Adrenal gland (tissue), 9 donors: ENCODE measurements at regions not wholly inside any gene's neighbourhood (a gene's known extent, or its start where the extent isn't known, plus 50 kb on each side); places are given as distances from the start of the nearest gene placed in this dataset.

Experiments
- DNase-seq, 7 donors: peaks; one replicate each; pipeline ENCODE4 v3.0.0-alpha.2; 2019 to 2020
- H3K27ac ChIP-seq, 5 donors: fragments of 200-600 bp; sonication (generic) in 4 of 5; 1 replicate in 3 of 5; 2 replicates in 2 of 5; pipeline versions ENCODE4 v1.5.1 to v1.8.0; 2016 to 2020; ENCODE audit warnings: mild to moderate bottlenecking in 1 of 5
- H3K27me3 ChIP-seq: fragments of 200-600 bp; 2 replicates; pipeline ENCODE4 v1.8.0; 2021
- H3K36me3 ChIP-seq, 2 donors: fragments of 200-600 bp; replicated peaks in 1 of 2; 1 replicate in 1 of 2; 2 replicates in 1 of 2; pipeline versions ENCODE4 v1.5.1 to v1.8.0; 2018 to 2022
- H3K4me1 ChIP-seq, 2 donors: fragments of 200-600 bp; replicated peaks in 1 of 2; 1 replicate in 1 of 2; 2 replicates in 1 of 2; pipeline versions ENCODE4 v1.5.1 to v1.8.0; 2018 to 2021
- H3K4me3 ChIP-seq, 4 donors: fragments of 200-600 bp; sonication (generic) in 3 of 4; one replicate each; pipeline ENCODE4 v1.5.1; 2016 to 2018
- H3K9me3 ChIP-seq, 3 donors: fragments of 200-600 bp; sonication (generic) in 1 of 3; replicated peaks in 1 of 3; 1 replicate in 2 of 3; 2 replicates in 1 of 3; pipeline versions ENCODE4 v1.5.1 to v1.8.0; 2016 to 2021
- POLR2A ChIP-seq, 2 donors: fragments of 450-650 bp; IDR thresholded peaks; one replicate each; pipeline ENCODE4 v1.6.1; 2017; ENCODE audit warnings: antibody characterized with exemption in 2 of 2, mild to moderate bottlenecking in 2 of 2, moderate library complexity in 1 of 2
- WGBS, 4 donors: extraction: QIAGEN DNeasy Blood & Tissue Kit in 2 of 4; methylation state at CpG; one replicate each; pipeline versions ENCODE4 v1.1.5 to v1.1.7; 2013 to 2017; 5-methylcytosine and 5-hydroxymethylcytosine counted together
- intact Hi-C, 2 donors: fragments of 100-400 bp; cut with DNase I; formaldehyde crosslinking; loops; one replicate each; pipeline versions ENCODE4 v1.14.1 to v1.15.0; 2022 to 2023
- TF ChIP-seq, protein P1 (sequence below), 6 experiments: fragments of 450-650 bp in 4 of 6; fragments of 200-600 bp in 2 of 6; sonication (generic) in 1 of 6; IDR thresholded peaks; 1 replicate in 5 of 6; 2 replicates in 1 of 6; pipeline versions ENCODE4 v1.5.1 to v1.8.0; 2016 to 2021; ENCODE audit warnings: antibody characterized with exemption in 6 of 6, mild to moderate bottlenecking in 2 of 6, moderate library complexity in 1 of 6
- donor health status: healthy with polysubstance abuse.
- donor health status: Bipolar disorder and iron deficiency.
- donor health status: DM: yes; HTN: yes; CAD: no.
- donor health status: DM: no; HTN: no; CAD: no.
- donor health status: DM: no; HTN: no; CAD: no.

DNA sequence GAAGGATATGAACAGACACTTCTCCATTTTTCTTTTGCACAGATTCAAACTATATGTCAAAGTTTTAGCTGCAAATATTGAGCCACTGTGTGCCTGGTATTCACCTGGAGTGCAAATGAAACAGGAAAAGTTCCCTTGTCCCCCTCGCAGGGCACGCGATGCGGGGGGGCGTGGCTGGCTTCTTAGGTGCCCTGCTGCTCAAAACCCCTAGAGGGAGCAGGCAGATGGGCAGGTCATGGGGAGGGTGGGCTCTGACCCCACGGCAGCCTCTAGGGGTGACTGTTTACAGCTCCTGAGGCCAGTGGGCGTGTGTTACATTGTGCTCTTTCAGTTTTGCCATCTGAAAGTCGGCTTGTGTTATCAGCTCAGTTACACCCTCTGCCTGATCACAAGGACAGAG lies 931.2 kb upstream of the B3GALT2 start:
- Histone ChIP-seq H3K4me1 (no peaks in the 10 kb centered on the region), H3K9me3 (no peaks in the 10 kb centered on the region), H3K27ac (no peak overlapping the region), H3K27me3 (no peaks in the 10 kb centered on the region), H3K4me3 (no peak overlapping the region), H3K36me3 (no peaks in the 10 kb centered on the region)
- 73 to 87% (median 80%) methylated on average over 8 of the region's 8 CpGs for WGBS, 4 donors
- intact Hi-C loops: no loop called here
- TF ChIP-seq, protein P1, sequence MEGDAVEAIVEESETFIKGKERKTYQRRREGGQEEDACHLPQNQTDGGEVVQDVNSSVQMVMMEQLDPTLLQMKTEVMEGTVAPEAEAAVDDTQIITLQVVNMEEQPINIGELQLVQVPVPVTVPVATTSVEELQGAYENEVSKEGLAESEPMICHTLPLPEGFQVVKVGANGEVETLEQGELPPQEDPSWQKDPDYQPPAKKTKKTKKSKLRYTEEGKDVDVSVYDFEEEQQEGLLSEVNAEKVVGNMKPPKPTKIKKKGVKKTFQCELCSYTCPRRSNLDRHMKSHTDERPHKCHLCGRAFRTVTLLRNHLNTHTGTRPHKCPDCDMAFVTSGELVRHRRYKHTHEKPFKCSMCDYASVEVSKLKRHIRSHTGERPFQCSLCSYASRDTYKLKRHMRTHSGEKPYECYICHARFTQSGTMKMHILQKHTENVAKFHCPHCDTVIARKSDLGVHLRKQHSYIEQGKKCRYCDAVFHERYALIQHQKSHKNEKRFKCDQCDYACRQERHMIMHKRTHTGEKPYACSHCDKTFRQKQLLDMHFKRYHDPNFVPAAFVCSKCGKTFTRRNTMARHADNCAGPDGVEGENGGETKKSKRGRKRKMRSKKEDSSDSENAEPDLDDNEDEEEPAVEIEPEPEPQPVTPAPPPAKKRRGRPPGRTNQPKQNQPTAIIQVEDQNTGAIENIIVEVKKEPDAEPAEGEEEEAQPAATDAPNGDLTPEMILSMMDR (IDR thresholded peaks at IDR 0.05): no peak
- no peak for TF ChIP-seq POLR2A (IDR thresholded peaks at IDR 0.05)
- DNase-seq: no peak

DNA sequence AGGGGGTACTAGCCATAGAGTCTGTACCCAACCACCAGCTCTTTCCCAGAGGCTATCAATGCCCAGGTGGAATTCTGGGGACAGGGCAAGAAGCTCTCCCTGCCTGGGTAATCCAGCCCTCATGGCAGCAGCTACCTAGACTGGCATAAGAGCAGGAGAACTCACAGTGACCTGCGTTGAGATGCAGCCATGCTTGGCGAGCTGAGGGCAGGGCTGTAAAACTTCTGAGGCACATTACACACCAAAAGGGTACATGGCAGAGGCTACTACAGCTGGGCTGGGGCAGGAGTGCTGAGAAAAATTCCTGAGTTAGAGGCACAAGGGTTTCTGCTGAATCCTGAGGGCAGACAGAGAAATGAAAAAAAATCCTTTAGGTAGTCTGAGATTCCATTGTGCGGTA lies 927.9 kb upstream of the B3GALT2 start:
- Histone ChIP-seq H3K9me3 (no peaks in the 10 kb centered on the region), H3K27ac (no peak overlapping the region), H3K36me3 (no peaks in the 10 kb centered on the region), H3K4me3 (no peak overlapping the region), H3K4me1 (no peaks in the 10 kb centered on the region), H3K27me3 (no peaks in the 10 kb centered on the region)
- TF ChIP-seq, protein P1 (IDR thresholded peaks at IDR 0.05): no peak
- TF ChIP-seq POLR2A (IDR thresholded peaks at IDR 0.05): no peak
- intact Hi-C loops: no loop called here
- no peak for DNase-seq
- WGBS, 4 donors: 0 to 92% (median 59%) methylated on average over 1 to 3 of the region's 3 CpGs

DNA sequence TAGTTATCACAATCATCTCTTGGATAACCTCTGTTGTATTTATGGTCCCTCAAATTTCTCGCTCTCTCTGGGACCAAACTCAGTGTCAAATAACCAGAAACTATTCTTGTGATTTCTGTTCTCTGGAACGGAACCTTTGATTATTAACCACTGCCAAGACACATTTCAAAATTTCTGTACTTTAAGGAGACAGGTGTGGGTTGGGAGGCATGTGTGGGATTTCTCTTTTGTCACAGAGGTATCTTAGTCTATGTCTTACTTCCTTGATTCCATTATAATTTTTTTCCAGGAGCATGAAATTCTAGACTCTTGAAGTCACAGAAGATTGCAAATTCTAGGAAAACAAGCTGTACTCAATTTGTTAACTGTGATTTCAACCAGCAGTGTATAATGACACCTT lies 919.0 kb upstream of the B3GALT2 start:
- H3K27me3 ChIP-seq: no peaks in the 10 kb centered on the region
- intact Hi-C loops: no loop called here
- no peak for DNase-seq
- H3K4me1 ChIP-seq: no peaks in the 10 kb centered on the region
- 61 to 91% (median 74%) methylated on average over 2 of the region's 2 CpGs for WGBS, 4 donors
- no peak for TF ChIP-seq POLR2A (IDR thresholded peaks at IDR 0.05)
- TF ChIP-seq, protein P1 (IDR thresholded peaks at IDR 0.05): no peak
- no peaks in the 10 kb centered on the region for H3K36me3 ChIP-seq
- H3K4me3 ChIP-seq: no peak overlapping the region
- H3K27ac ChIP-seq: no peak overlapping the region
- H3K9me3 ChIP-seq: peaks cover 0 to 5% (median 0%) of the 10 kb centered on the region in 3 donors

DNA sequence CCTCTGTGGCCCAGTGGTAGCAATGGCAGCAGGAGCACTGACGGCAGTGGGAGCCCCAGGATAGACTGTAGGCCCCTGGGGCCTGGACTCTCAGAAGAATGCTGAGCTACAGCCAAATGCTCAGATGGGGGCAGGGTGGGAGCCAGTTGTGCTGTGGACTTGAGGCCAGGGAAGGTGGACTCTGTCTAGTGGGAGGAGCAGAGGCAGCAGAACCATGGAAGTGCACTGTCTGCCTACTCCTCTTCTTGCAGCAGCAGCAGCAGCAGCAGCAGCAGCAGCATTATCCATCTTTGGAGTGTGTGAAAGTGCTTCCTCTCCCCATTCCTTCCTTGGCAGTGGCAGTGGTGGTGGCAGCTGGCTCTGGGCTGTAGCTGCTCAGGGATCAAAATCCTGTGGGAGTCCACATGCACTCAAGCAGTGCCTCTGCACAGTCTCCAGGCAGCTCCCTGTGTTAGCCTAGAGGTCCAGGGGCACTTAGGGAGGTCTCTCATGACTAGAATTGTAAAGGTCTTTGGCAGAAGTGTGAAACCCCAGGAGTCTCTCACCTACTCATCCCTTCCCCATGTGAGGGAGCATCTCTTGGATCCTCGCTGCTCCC lies 917.9 kb upstream of the B3GALT2 start:
- no peak for TF ChIP-seq POLR2A (IDR thresholded peaks at IDR 0.05)
- TF ChIP-seq, protein P1 (IDR thresholded peaks at IDR 0.05): no peak
- H3K9me3 ChIP-seq: peaks cover 0 to 5% (median 0%) of the 10 kb centered on the region in 3 donors
- 93 to 100% (median 98%) methylated on average over 2 of the region's 2 CpGs; no CpG with 5 or more reads in 1 of the 4 donors for WGBS, 4 donors
- H3K27me3 ChIP-seq: no peaks in the 10 kb centered on the region
- H3K27ac ChIP-seq: no peak overlapping the region
- no peaks in the 10 kb centered on the region for H3K4me1 ChIP-seq
- H3K36me3 ChIP-seq: no peaks in the 10 kb centered on the region
- no peak for DNase-seq
- H3K4me3 ChIP-seq: no peak overlapping the region
- intact Hi-C loops: no loop called here
